H9 (cell line): ENCODE measurements at regions not wholly inside any gene's neighbourhood (a gene's known extent, or its start where the extent isn't known, plus 50 kb on each side); places are given as distances from the start of the nearest gene placed in this dataset.

Experiments
- DNase-seq: peaks from one replicate; pipeline ENCODE4 v3.0.0-alpha.2; 2017
- H2AFZ ChIP-seq: one replicate; pipeline ENCODE4 v1.6.1; 2013; ENCODE audit warnings: mild to moderate bottlenecking, low read length, control low read depth, moderate library complexity
- H2AK5ac ChIP-seq: 2 replicates; pipeline ENCODE4 v1.6.1; 2013; ENCODE audit warnings: low read length, control low read depth, mixed read lengths; ENCODE audit not compliant: insufficient read length
- H2BK120ac ChIP-seq: one replicate; pipeline ENCODE4 v1.6.1; 2013; ENCODE audit warnings: low read depth, mild to moderate bottlenecking, low read length, control low read depth, inconsistent platforms; ENCODE audit not compliant: poor library complexity, severe bottlenecking
- H2BK12ac ChIP-seq: 2 replicates; pipeline ENCODE4 v1.6.1; 2013; ENCODE audit warnings: low read length, control low read depth, mixed read lengths, low read depth; ENCODE audit not compliant: insufficient read length
- H2BK15ac ChIP-seq: 2 replicates; pipeline ENCODE4 v1.6.1; 2013; ENCODE audit warnings: low read depth, low read length, control low read depth
- H2BK20ac ChIP-seq: one replicate; pipeline ENCODE4 v1.6.1; 2013; ENCODE audit warnings: low read depth, mild to moderate bottlenecking, low read length, control low read depth, inconsistent platforms; ENCODE audit not compliant: poor library complexity, severe bottlenecking
- H2BK5ac ChIP-seq: 2 replicates; pipeline ENCODE4 v1.6.1; 2013; ENCODE audit warnings: low read length, control low read depth, mixed read lengths; ENCODE audit not compliant: insufficient read length
- H3K14ac ChIP-seq: 2 replicates; pipeline ENCODE4 v1.6.1; 2013; ENCODE audit warnings: low read length, control low read depth; ENCODE audit not compliant: insufficient read depth
- H3K18ac ChIP-seq: 2 replicates; pipeline ENCODE4 v1.6.1; 2013; ENCODE audit warnings: low read depth, mild to moderate bottlenecking, mixed read lengths, low read length, control low read depth; ENCODE audit not compliant: insufficient read length
- H3K23ac ChIP-seq: 2 replicates; pipeline ENCODE4 v1.6.1; 2013; ENCODE audit warnings: low read length, control low read depth, mixed read lengths, low read depth; ENCODE audit not compliant: insufficient read length
- H3K23me2 ChIP-seq: 2 replicates; pipeline ENCODE4 v1.6.1; 2013; ENCODE audit warnings: low read depth, mild to moderate bottlenecking, mixed read lengths, low read length, control low read depth; ENCODE audit not compliant: insufficient read length, poor library complexity, severe bottlenecking
- H3K27ac ChIP-seq: 2 replicates; pipeline ENCODE4 v1.5.1; 2013; ENCODE audit warnings: low read length, control low read depth, mixed read lengths, low read depth; ENCODE audit not compliant: insufficient read length
- H3K27me3 ChIP-seq: 2 replicates; pipeline ENCODE4 v1.6.1; 2013; ENCODE audit warnings: low read length, control low read depth, inconsistent platforms; ENCODE audit not compliant: insufficient read depth
- H3K4ac ChIP-seq: 2 replicates; pipeline ENCODE4 v1.6.1; 2013; ENCODE audit warnings: low read depth, mild to moderate bottlenecking, control low read depth, inconsistent platforms, low read length, moderate library complexity
- H3K4me1 ChIP-seq: 2 replicates; pipeline ENCODE4 v1.6.1; 2013; ENCODE audit warnings: low read length, control low read depth, inconsistent platforms; ENCODE audit not compliant: insufficient read depth
- H3K4me2 ChIP-seq: 2 replicates; pipeline ENCODE4 v1.6.1; 2013; ENCODE audit warnings: low read length, control low read depth, mixed read lengths; ENCODE audit not compliant: insufficient read length, insufficient read depth
- H3K56ac ChIP-seq: 2 replicates; pipeline ENCODE4 v1.6.1; 2013; ENCODE audit warnings: low read depth, mild to moderate bottlenecking, mixed read lengths, low read length, control low read depth; ENCODE audit not compliant: insufficient read length
- H3K79me1 ChIP-seq: 2 replicates; pipeline ENCODE4 v1.6.1; 2013; ENCODE audit warnings: low read depth, mild to moderate bottlenecking, moderate library complexity, low read length, control low read depth, inconsistent platforms; ENCODE audit not compliant: insufficient read depth, poor library complexity, severe bottlenecking
- H3K79me2 ChIP-seq: 2 replicates; pipeline ENCODE4 v1.6.1; 2013; ENCODE audit warnings: low read length, control low read depth, inconsistent platforms; ENCODE audit not compliant: insufficient read depth
- H3K9ac ChIP-seq: 2 replicates; pipeline ENCODE4 v1.6.1; 2013; ENCODE audit warnings: low read length, control low read depth, mixed read lengths; ENCODE audit not compliant: insufficient read length; ENCODE audit errors: extremely low read depth
- H3K9me3 ChIP-seq: one replicate; pipeline ENCODE4 v1.6.1; 2013; ENCODE audit warnings: low read depth, low read length, inconsistent platforms; ENCODE audit not compliant: control insufficient read depth
- H3T11ph ChIP-seq: one replicate; pipeline ENCODE4 v1.6.1; 2013; ENCODE audit warnings: mild to moderate bottlenecking, low read length, control low read depth, inconsistent platforms
- H4K20me1 ChIP-seq: one replicate; pipeline ENCODE4 v1.6.1; 2013; ENCODE audit not compliant: control insufficient read depth, insufficient read length, insufficient read depth
- H4K5ac ChIP-seq: 2 replicates; pipeline ENCODE4 v1.6.1; 2013; ENCODE audit warnings: low read depth, mild to moderate bottlenecking, mixed read lengths, low read length, control low read depth; ENCODE audit not compliant: insufficient read length
- H4K8ac ChIP-seq: replicated peaks from 2 replicates; pipeline ENCODE4 v1.6.1; 2013; ENCODE audit warnings: low read length, control low read depth, mixed read lengths, low read depth; ENCODE audit not compliant: insufficient read length
- H4K91ac ChIP-seq: 2 replicates; pipeline ENCODE4 v1.6.1; 2013; ENCODE audit warnings: low read depth, mild to moderate bottlenecking, moderate library complexity, mixed read lengths, low read length, control low read depth; ENCODE audit not compliant: insufficient read length
- H3K27ac Mint-ChIP-seq, 3 experiments: 2 replicates in 2 of 3; 3 replicates in 1 of 3; pipeline ENCODE4 v1.8.0; 2020 to 2021; ENCODE audit warnings: mixed read lengths in 3 of 3, mild to moderate bottlenecking in 1 of 3, moderate library complexity in 1 of 3
- H3K27me3 Mint-ChIP-seq: 2 replicates; pipeline ENCODE4 v1.8.0; 2021; ENCODE audit warnings: low read depth, mild to moderate bottlenecking, moderate library complexity, mixed read lengths
- H3K36me3 Mint-ChIP-seq, 3 experiments: 2 replicates in 2 of 3; 3 replicates in 1 of 3; pipeline ENCODE4 v1.8.0; 2020 to 2021; ENCODE audit warnings: low read depth in 3 of 3, mixed read lengths in 3 of 3; ENCODE audit not compliant: insufficient read depth in 1 of 3
- H3K4me1 Mint-ChIP-seq, 2 experiments: 2 replicates each; pipeline ENCODE4 v1.8.0; 2020; ENCODE audit warnings: mixed read lengths in 2 of 2
- H3K4me3 Mint-ChIP-seq, 2 experiments: 2 replicates in 1 of 2; 3 replicates in 1 of 2; pipeline ENCODE4 v1.8.0; 2020 to 2021; ENCODE audit warnings: mild to moderate bottlenecking in 2 of 2, mixed read lengths in 2 of 2, moderate library complexity in 1 of 2
- H3K9me3 Mint-ChIP-seq, 2 experiments: 2 replicates in 1 of 2; 3 replicates in 1 of 2; pipeline ENCODE4 v1.8.0; 2020; ENCODE audit warnings: mild to moderate bottlenecking in 2 of 2, mixed read lengths in 2 of 2, moderate library complexity in 1 of 2
- WGBS: extraction: QIAGEN DNeasy Blood & Tissue Kit; methylation state at CpG from one replicate; pipeline ENCODE4 v1.1.7; 2013; ENCODE audit warnings: missing lambda C conversion rate, low lambda C conversion rate, mixed read lengths; ENCODE audit not compliant: insufficient read length; ENCODE audit errors: extremely low coverage; 5-methylcytosine and 5-hydroxymethylcytosine counted together
- TF ChIP-seq, protein P1 (sequence below): fragments of 200-600 bp; sonication (generic); conservative IDR thresholded peaks from 3 replicates; pipeline ENCODE4 v1.8.0; 2021; ENCODE audit warnings: antibody characterized with exemption, mild to moderate bottlenecking

GRCh38 chr5:163867738-163868137, 362.3 kb downstream of the MAT2B start:
- no peak overlapping the region for H4K91ac ChIP-seq
- H4K5ac ChIP-seq, result no peak overlapping the region
- no peaks in the 10 kb centered on the region for H3K9me3 ChIP-seq
- H3K4me2 ChIP-seq, result no peak overlapping the region
- H2BK15ac ChIP-seq, result no peak overlapping the region
- no peak overlapping the region for H2BK20ac ChIP-seq
- H4K8ac ChIP-seq, result no peak overlapping the region
- H3K27ac ChIP-seq, result no peak overlapping the region
- H3T11ph ChIP-seq, result no peak overlapping the region
- Mint-ChIP-seq H3K27me3 (no peaks in the 10 kb centered on the region), H3K36me3 (no peaks in the 10 kb centered on the region), H3K27ac (no peak overlapping the region), H3K4me1 (peaks cover 13% of the 10 kb centered on the region in 2 experiments), H3K4me3 (no peak overlapping the region), H3K9me3 (no peaks in the 10 kb centered on the region)
- WGBS, result no CpG with 5 or more reads among the region's 3 CpGs
- no peak overlapping the region for H3K18ac ChIP-seq
- no peaks in the 10 kb centered on the region; the same call in 1 of the 2 replicates for H3K4me1 ChIP-seq
- H3K27me3 ChIP-seq, result no peaks in the 10 kb centered on the region
- H3K56ac ChIP-seq, result no peak overlapping the region
- H4K20me1 ChIP-seq, result no peaks in the 10 kb centered on the region
- H3K4ac ChIP-seq, result no peak overlapping the region
- H3K23me2 ChIP-seq, result no peaks in the 10 kb centered on the region
- no peak overlapping the region for H2BK12ac ChIP-seq
- H2BK5ac ChIP-seq, result no peak overlapping the region
- H2AFZ ChIP-seq, result no peak overlapping the region
- H3K79me1 ChIP-seq, result no peaks in the 10 kb centered on the region
- H3K14ac ChIP-seq, result no peak overlapping the region
- no peak overlapping the region for H3K9ac ChIP-seq
- no peak overlapping the region for H2BK120ac ChIP-seq
- no peak overlapping the region for H2AK5ac ChIP-seq
- H3K79me2 ChIP-seq, result no peaks in the 10 kb centered on the region
- DNase-seq, result no peak
- H3K23ac ChIP-seq, result no peak overlapping the region
- TF ChIP-seq, protein P1, sequence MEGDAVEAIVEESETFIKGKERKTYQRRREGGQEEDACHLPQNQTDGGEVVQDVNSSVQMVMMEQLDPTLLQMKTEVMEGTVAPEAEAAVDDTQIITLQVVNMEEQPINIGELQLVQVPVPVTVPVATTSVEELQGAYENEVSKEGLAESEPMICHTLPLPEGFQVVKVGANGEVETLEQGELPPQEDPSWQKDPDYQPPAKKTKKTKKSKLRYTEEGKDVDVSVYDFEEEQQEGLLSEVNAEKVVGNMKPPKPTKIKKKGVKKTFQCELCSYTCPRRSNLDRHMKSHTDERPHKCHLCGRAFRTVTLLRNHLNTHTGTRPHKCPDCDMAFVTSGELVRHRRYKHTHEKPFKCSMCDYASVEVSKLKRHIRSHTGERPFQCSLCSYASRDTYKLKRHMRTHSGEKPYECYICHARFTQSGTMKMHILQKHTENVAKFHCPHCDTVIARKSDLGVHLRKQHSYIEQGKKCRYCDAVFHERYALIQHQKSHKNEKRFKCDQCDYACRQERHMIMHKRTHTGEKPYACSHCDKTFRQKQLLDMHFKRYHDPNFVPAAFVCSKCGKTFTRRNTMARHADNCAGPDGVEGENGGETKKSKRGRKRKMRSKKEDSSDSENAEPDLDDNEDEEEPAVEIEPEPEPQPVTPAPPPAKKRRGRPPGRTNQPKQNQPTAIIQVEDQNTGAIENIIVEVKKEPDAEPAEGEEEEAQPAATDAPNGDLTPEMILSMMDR, result no peak
